GM12891 (cell line): ENCODE measurements at regions not wholly inside any gene's neighbourhood (a gene's known extent, or its start where the extent isn't known, plus 50 kb on each side); places are given as distances from the start of the nearest gene placed in this dataset.

ENCODE experiments used
- PAX5 ChIP-seq: IDR thresholded peaks from 2 replicates; pipeline ENCODE4 v1.6.1; 2011; ENCODE audit warnings: low read length, moderate library complexity, mild to moderate bottlenecking; ENCODE audit not compliant: insufficient read depth, severe bottlenecking
- POLR2A ChIP-seq: IDR thresholded peaks from 2 replicates; pipeline ENCODE4 v1.6.1; 2011; ENCODE audit warnings: low read depth, low read length, control low read depth
- POLR2AphosphoS5 ChIP-seq: IDR thresholded peaks from 2 replicates; pipeline ENCODE4 v1.6.1; 2011; ENCODE audit warnings: low read depth, low read length, control low read depth
- SPI1 ChIP-seq: IDR thresholded peaks from 2 replicates; pipeline ENCODE4 v1.6.1; 2011; ENCODE audit warnings: low read depth, low read length, control low read depth
- TAF1 ChIP-seq: IDR thresholded peaks from 2 replicates; pipeline ENCODE4 v1.6.1; 2011; ENCODE audit warnings: low read depth, low read length, control low read depth

GRCh38 chr3:64816355-64816754 lies 128.6 kb upstream of the ADAMTS9 start:
- TF ChIP-seq POLR2A (no peak), POLR2AphosphoS5 (no peak), TAF1 (no peak), SPI1 (no peak), PAX5 (no peak)
